Spleen (tissue), 11 donors: ENCODE measurements at regions not wholly inside any gene's neighbourhood (a gene's known extent, or its start where the extent isn't known, plus 50 kb on each side); places are given as distances from the start of the nearest gene placed in this dataset.

ENCODE experiments used
- DNase-seq: peaks from one replicate; pipeline ENCODE4 v3.0.0-alpha.2; 2020
- H3K27ac ChIP-seq, 8 donors: fragments of 200-600 bp; sonication (generic) in 7 of 8; 1 replicate in 4 of 8; 2 replicates in 4 of 8; pipeline versions ENCODE4 v1.5.0 to v1.8.0; 2016 to 2021; ENCODE audit warnings: inconsistent platforms in 4 of 8, mild to moderate bottlenecking in 4 of 8, moderate library complexity in 1 of 8
- H3K27me3 ChIP-seq, 7 donors: fragments of 200-600 bp; sonication (generic) in 6 of 7; replicated peaks in 1 of 7; 1 replicate in 4 of 7; 2 replicates in 3 of 7; pipeline versions ENCODE4 v1.5.0 to v1.8.0; 2016 to 2021; ENCODE audit warnings: inconsistent platforms in 3 of 7, mild to moderate bottlenecking in 1 of 7
- H3K36me3 ChIP-seq, 6 donors: fragments of 200-600 bp; sonication (generic) in 5 of 6; 1 replicate in 4 of 6; 2 replicates in 2 of 6; pipeline versions ENCODE4 v1.5.0 to v1.8.0; 2016 to 2021; ENCODE audit warnings: inconsistent platforms in 2 of 6
- H3K4me1 ChIP-seq, 6 donors: fragments of 200-600 bp; sonication (generic) in 5 of 6; 1 replicate in 3 of 6; 2 replicates in 3 of 6; pipeline versions ENCODE4 v1.5.0 to v1.8.0; 2016 to 2021; ENCODE audit warnings: inconsistent platforms in 3 of 6
- H3K4me3 ChIP-seq, 8 donors: fragments of 200-600 bp; sonication (generic) in 7 of 8; 1 replicate in 4 of 8; 2 replicates in 4 of 8; pipeline versions ENCODE4 v1.5.0 to v1.8.0; 2016 to 2021; ENCODE audit warnings: inconsistent platforms in 4 of 8, mild to moderate bottlenecking in 4 of 8, moderate library complexity in 2 of 8
- H3K9me3 ChIP-seq, 8 donors: fragments of 200-600 bp; sonication (generic) in 7 of 8; 1 replicate in 4 of 8; 2 replicates in 4 of 8; pipeline versions ENCODE4 v1.5.0 to v1.8.0; 2016 to 2021; ENCODE audit warnings: inconsistent platforms in 4 of 8
- CTCF ChIP-seq, 11 experiments: fragments of 200-600 bp in 7 of 11; fragments of 450-650 bp in 4 of 11; sonication (generic) in 4 of 11; IDR thresholded peaks in 8 of 11; conservative IDR thresholded peaks in 3 of 11; 1 replicate in 7 of 11; 2 replicates in 4 of 11; pipeline versions ENCODE4 v1.4.0 to v1.8.0; 2016 to 2021; ENCODE audit warnings: antibody characterized with exemption in 11 of 11, inconsistent platforms in 4 of 11, mild to moderate bottlenecking in 1 of 11
- POLR2A ChIP-seq, 3 donors: fragments of 450-650 bp; IDR thresholded peaks; one replicate each; pipeline ENCODE4 v1.5.1; 2017; ENCODE audit warnings: antibody characterized with exemption in 3 of 3, mild to moderate bottlenecking in 1 of 3
- POLR2AphosphoS5 ChIP-seq, 3 donors: sonication (generic); formaldehyde crosslinking; IDR thresholded peaks; one replicate each; pipeline ENCODE4 v1.5.1; 2017; ENCODE audit warnings: antibody characterized with exemption in 3 of 3
- WGBS, 5 donors: extraction: QIAGEN DNeasy Blood & Tissue Kit in 3 of 5; methylation state at CpG; one replicate each; pipeline versions ENCODE4 v1.1.5 to v1.1.7; 2013 to 2018; 5-methylcytosine and 5-hydroxymethylcytosine counted together
- intact Hi-C: fragments of 100-400 bp; cut with DNase I; formaldehyde crosslinking; loops from one replicate; pipeline ENCODE4 v1.15.0; 2023; ENCODE audit warnings: low total_unique reads
- donor health status: healthy with polysubstance abuse.
- donor health status: DM: no; HTN: no; CAD: no; lungs with moderate emphysema.
- donor health status: DM: no; HTN: no; CAD: no.
- donor health status: Bipolar disorder and iron deficiency.
- donor health status: healthy.
- donor health status: DM: no; HTN: no; CAD: no.
- donor health status: DM: yes; HTN: yes; CAD: no.

GRCh38 chr1:115213130-115213529 lies 123.8 kb upstream of the TSPAN2 start:
- Histone ChIP-seq H3K27me3 (peaks cover 0 to 2% (median 0%) of the 10 kb centered on the region in 7 donors), H3K27ac (no peak overlapping the region), H3K9me3 (no peaks in the 10 kb centered on the region), H3K4me1 (no peaks in the 10 kb centered on the region), H3K4me3 (no peak overlapping the region), H3K36me3 (no peaks in the 10 kb centered on the region)
- TF ChIP-seq POLR2AphosphoS5 (IDR thresholded peaks at IDR 0.05) (no peak), POLR2A (IDR thresholded peaks at IDR 0.05) (no peak), CTCF (IDR thresholded peaks at IDR 0.05 in 8 of 11, conservative IDR thresholded peaks at IDR 0.05 in 3 of 11) (no peak)
- DNase-seq = no peak
- intact Hi-C loops = no loop called here
- 62 to 85% (median 80%) methylated on average over 3 of the region's 3 CpGs for WGBS, 5 donors

- no peaks in the 10 kb centered on the region for H3K36me3 ChIP-seq
- 84 to 92% (median 88%) methylated on average over 3 of the region's 3 CpGs for WGBS, 5 donors
- TF ChIP-seq POLR2AphosphoS5 (IDR thresholded peaks at IDR 0.05) = no peak
Observed at GRCh38 chr1:115211071-115211745, 121.9 kb upstream of the TSPAN2 start.

GRCh38 chr1:115210302-115210711 lies 121.0 kb upstream of the TSPAN2 start:
- 83 to 96% (median 89%) methylated on average over 4 of the region's 4 CpGs for WGBS, 5 donors

More at GRCh38 chr1:115211071-115211745, 121.9 kb upstream of the TSPAN2 start:
- H3K27me3 ChIP-seq = no peaks in the 10 kb centered on the region
- intact Hi-C loops = no loop called here
- H3K27ac ChIP-seq = no peak overlapping the region
- no peak overlapping the region for H3K4me3 ChIP-seq
- no peak for DNase-seq
- no peaks in the 10 kb centered on the region for H3K9me3 ChIP-seq
- no peaks in the 10 kb centered on the region for H3K4me1 ChIP-seq

GRCh38 chr1:115204513-115204912 lies 115.2 kb upstream of the TSPAN2 start:
- WGBS, 5 donors = 55 to 94% (median 76%) methylated on average over 1 of the region's 1 CpG

More at GRCh38 chr1:115210302-115210711, 121.0 kb upstream of the TSPAN2 start:
- DNase-seq = no peak
- intact Hi-C loops = no loop called here
- Histone ChIP-seq H3K27me3 (no peaks in the 10 kb centered on the region), H3K4me3 (no peak overlapping the region), H3K36me3 (no peaks in the 10 kb centered on the region), H3K27ac (no peak overlapping the region), H3K4me1 (no peaks in the 10 kb centered on the region), H3K9me3 (no peaks in the 10 kb centered on the region)
- no peak for TF ChIP-seq POLR2AphosphoS5 (IDR thresholded peaks at IDR 0.05)
- no peak for TF ChIP-seq POLR2A (IDR thresholded peaks at IDR 0.05)
- no peak for TF ChIP-seq CTCF (IDR thresholded peaks at IDR 0.05 in 8 of 11, conservative IDR thresholded peaks at IDR 0.05 in 3 of 11)

More at GRCh38 chr1:115204513-115204912, 115.2 kb upstream of the TSPAN2 start:
- Histone ChIP-seq H3K4me1 (no peaks in the 10 kb centered on the region), H3K36me3 (no peaks in the 10 kb centered on the region), H3K27me3 (no peaks in the 10 kb centered on the region), H3K27ac (no peak overlapping the region), H3K9me3 (peaks cover 0 to 30% (median 13%) of the 10 kb centered on the region in 8 donors), H3K4me3 (no peak overlapping the region)
- no peak for DNase-seq
- intact Hi-C loops = no loop called here
- TF ChIP-seq POLR2AphosphoS5 (IDR thresholded peaks at IDR 0.05) (no peak), POLR2A (IDR thresholded peaks at IDR 0.05) (no peak), CTCF (IDR thresholded peaks at IDR 0.05 in 8 of 11, conservative IDR thresholded peaks at IDR 0.05 in 3 of 11) (no peak)
